HepG2 (cell line): ENCODE measurements at regions not wholly inside any gene's neighbourhood (a gene's known extent, or its start where the extent isn't known, plus 50 kb on each side); places are given as distances from the start of the nearest gene placed in this dataset.
"Not testable (repeated sequence)": the region's sequence is repeated elsewhere in the genome, so short reads cannot be mapped to it uniquely, and the experiment has no call there.

Experiments used
- ATAC-seq: fragments of 200-7000 bp; cut with Tn5 transposase; 3 replicates; pipeline ENCODE4 v1.9.1; 2020; ENCODE audit warnings: mild to moderate bottlenecking, moderate library complexity
- BruUV-seq: library from RNA; stranded (reverse); fragments of 400-500 nt; replicated peaks from 2 replicates; lab custom pipeline; 2021; lab: Mats Ljungman, UMichigan
- CTCF ChIA-PET: fragments of 300-600 bp; formaldehyde crosslinking; extraction: SDS; loops from one replicate; lab custom pipeline; 2021; ENCODE audit warnings: low total read pairs, inconsistent platforms, low intra/inter-chr PET ratio; lab: Yijun Ruan, JAX
- POLR2A ChIA-PET: fragments of 350-600 bp; sonication (Branson Sonifier 250); formaldehyde crosslinking; loops from one replicate; lab custom pipeline; 2020; ENCODE audit warnings: antibody characterized with exemption, inconsistent platforms; lab: Yijun Ruan, JAX
- DNase-seq: peaks from one replicate; pipeline ENCODE4 v3.0.0-alpha.2; 2015; ENCODE audit warnings: low spot score
- FAIRE-seq: peaks from 3 replicates; lab custom pipeline; 2011; peaks lifted over from hg19 to GRCh38; lab: Jason Lieb, UNC
- H2AFZ ChIP-seq: one replicate; pipeline ENCODE4 v1.6.1; 2011; ENCODE audit warnings: low read length, inconsistent platforms
- H3K27ac ChIP-seq: fragments of 300-600 bp; 3 replicates; pipeline ENCODE4 v1.8.0; 2011; ENCODE audit warnings: mixed run types, mild to moderate bottlenecking, mixed read lengths, low read length, inconsistent platforms; ENCODE audit not compliant: insufficient read depth; ENCODE audit errors: extremely low read length
- H3K27me3 ChIP-seq, 2 experiments: fragments of 200-600 bp in 1 of 2; 2 replicates in 1 of 2; 3 replicates in 1 of 2; pipeline versions ENCODE4 v1.6.0 to v1.8.0; 2011; ENCODE audit warnings: low read length in 2 of 2, mild to moderate bottlenecking in 2 of 2, moderate library complexity in 2 of 2, inconsistent platforms in 1 of 2; ENCODE audit not compliant: insufficient read depth in 2 of 2, control insufficient read depth in 1 of 2
- H3K36me3 ChIP-seq, 2 experiments: fragments of 200-600 bp in 1 of 2; replicated peaks in 1 of 2; 2 replicates in 1 of 2; 3 replicates in 1 of 2; pipeline versions ENCODE4 v1.5.1 to v1.8.0; 2011; ENCODE audit warnings: low read length in 2 of 2, inconsistent platforms in 1 of 2; ENCODE audit not compliant: insufficient read depth in 2 of 2, control insufficient read depth in 1 of 2
- H3K4me1 ChIP-seq: 2 replicates; pipeline ENCODE4 v1.5.1; 2012; ENCODE audit warnings: low read length, inconsistent platforms; ENCODE audit not compliant: insufficient read depth
- H3K4me2 ChIP-seq: 2 replicates; pipeline ENCODE4 v1.6.0; 2011; ENCODE audit warnings: low read depth, low read length, inconsistent platforms
- H3K4me3 ChIP-seq, 3 experiments: fragments of 200-600 bp in 1 of 3; sonication (generic), shearing (Covaris generic) in 1 of 3; replicated peaks in 1 of 3; 2 replicates each; pipeline ENCODE4 v1.5.1; 2011 to 2016; ENCODE audit warnings: low read length in 3 of 3, inconsistent platforms in 2 of 3, low read depth in 2 of 3, mild to moderate bottlenecking in 2 of 3, control low read depth in 1 of 3, mixed read lengths in 1 of 3; ENCODE audit not compliant: insufficient read depth in 1 of 3
- H3K79me2 ChIP-seq: one replicate; pipeline ENCODE4 v1.6.1; 2011; ENCODE audit warnings: low read length, inconsistent platforms; ENCODE audit not compliant: insufficient read depth
- H3K9ac ChIP-seq: 2 replicates; pipeline ENCODE4 v1.6.0; 2011; ENCODE audit warnings: mild to moderate bottlenecking, low read depth, low read length, inconsistent platforms; ENCODE audit not compliant: insufficient read depth
- H3K9me3 ChIP-seq: 2 replicates; pipeline ENCODE4 v1.5.1; 2012; ENCODE audit warnings: mild to moderate bottlenecking, low read length
- H4K20me1 ChIP-seq: 2 replicates; pipeline ENCODE4 v1.6.0; 2011; ENCODE audit warnings: inconsistent platforms, mild to moderate bottlenecking, low read length, moderate library complexity; ENCODE audit not compliant: insufficient read depth
- FOXC1 ChIP-seq: sonication (generic); formaldehyde crosslinking; IDR thresholded peaks from 2 replicates; pipeline ENCODE4 v1.8.0; 2022; ENCODE audit warnings: mild to moderate bottlenecking, missing genetic modification reagents, borderline replicate concordance
- GABPB1 ChIP-seq: IDR thresholded peaks from 2 replicates; pipeline ENCODE4 v1.6.1; 2016; ENCODE audit warnings: mild to moderate bottlenecking, missing genetic modification reagents, moderate library complexity, missing compliant biosample characterization
- IKZF5 ChIP-seq: IDR thresholded peaks from 2 replicates; pipeline ENCODE4 v1.6.1; 2018; ENCODE audit warnings: missing genetic modification reagents, mild to moderate bottlenecking, missing compliant biosample characterization
- KMT2A ChIP-seq: sonication (generic); formaldehyde crosslinking; IDR thresholded peaks from 2 replicates; pipeline ENCODE4 v1.4.0; 2020; ENCODE audit warnings: missing genetic modification reagents
- NFKB2 ChIP-seq: sonication (generic); formaldehyde crosslinking; IDR thresholded peaks from 2 replicates; pipeline ENCODE4 v1.4.0; 2020; ENCODE audit warnings: missing genetic modification reagents, borderline replicate concordance
- NR1H2 ChIP-seq: sonication (generic); formaldehyde crosslinking; IDR thresholded peaks from 2 replicates; pipeline ENCODE4 v1.8.1; 2022; ENCODE audit warnings: low read depth, missing genetic modification reagents, borderline replicate concordance
- PAXIP1 ChIP-seq: sonication (generic); formaldehyde crosslinking; conservative IDR thresholded peaks from 2 replicates; pipeline ENCODE4 v1.4.0; 2020; ENCODE audit warnings: mild to moderate bottlenecking, missing genetic modification reagents, moderate library complexity
- SIX4 ChIP-seq: sonication (generic); formaldehyde crosslinking; IDR thresholded peaks from 2 replicates; pipeline ENCODE4 v1.4.0; 2020; ENCODE audit warnings: missing genetic modification reagents
- SSRP1 ChIP-seq: IDR thresholded peaks from 2 replicates; pipeline ENCODE4 v1.6.1; 2016; ENCODE audit warnings: control low read depth
- STAG1 ChIP-seq: sonication (generic); formaldehyde crosslinking; IDR thresholded peaks from 2 replicates; pipeline ENCODE4 v1.4.0; 2020; ENCODE audit warnings: missing genetic modification reagents
- ZBTB21 ChIP-seq: sonication (generic); formaldehyde crosslinking; IDR thresholded peaks from 2 replicates; pipeline ENCODE4 v1.4.0; 2020; ENCODE audit warnings: missing genetic modification reagents
- ZNF234 ChIP-seq: sonication (generic); formaldehyde crosslinking; conservative IDR thresholded peaks from 2 replicates; pipeline ENCODE4 v1.5.1; 2020; ENCODE audit warnings: mild to moderate bottlenecking, missing genetic modification reagents
- ZNF773 ChIP-seq: sonication (generic); formaldehyde crosslinking; IDR thresholded peaks from 2 replicates; pipeline ENCODE4 v1.4.0; 2020; ENCODE audit warnings: missing genetic modification reagents, borderline replicate concordance
- ZNF883 ChIP-seq: sonication (generic); formaldehyde crosslinking; IDR thresholded peaks from 2 replicates; pipeline ENCODE4 v1.5.1; 2020; ENCODE audit warnings: mild to moderate bottlenecking, missing genetic modification reagents; ENCODE audit errors: not compliant biosample characterization
- WGBS: methylation state at CpG from one replicate; pipeline ENCODE4 v1.1.6; 2017; ENCODE audit warnings: low lambda C conversion rate; 5-methylcytosine and 5-hydroxymethylcytosine counted together
- in situ Hi-C: cut with HindIII; loops from 2 replicates; pipeline ENCODE4 v1.10.0; 2017; ENCODE audit warnings: low pct_unique_long_range_greater_than_20kb; ENCODE audit not compliant: extremely low pct_ligation_motif_present
- intact Hi-C: fragments of 100-400 bp; cut with micrococcal nuclease; formaldehyde crosslinking; loops from one replicate; pipeline ENCODE4 v1.10.0; 2022; ENCODE audit not compliant: unreplicated experiment

DNA sequence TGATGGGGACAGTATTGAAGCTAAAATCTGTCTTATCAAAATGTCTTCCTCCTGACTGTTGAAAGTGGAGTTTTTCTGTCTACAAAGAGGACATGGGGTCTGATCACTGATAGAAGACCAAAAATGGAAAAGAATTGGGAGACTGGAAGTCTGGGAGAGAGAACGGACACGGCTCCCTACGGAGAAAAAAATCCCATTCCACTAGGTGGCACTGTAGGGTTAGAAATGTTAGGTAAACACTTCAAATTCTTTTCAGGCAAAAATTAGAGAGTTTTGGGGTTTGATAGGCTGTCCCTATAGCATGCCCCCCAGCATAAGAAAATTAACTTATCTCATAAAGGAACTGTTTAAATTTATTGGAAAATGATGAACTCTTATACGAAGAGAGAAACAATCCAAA is 200.5 kb downstream of the FAM133A start (continued):
- TF ChIP-seq ZNF773 (no peak), ZNF234 (no peak), STAG1 (CRISPR knock-in tag) (peak; percentile 52)
- TF ChIP-seq, all 625 proteins: peak for 2

DNA sequence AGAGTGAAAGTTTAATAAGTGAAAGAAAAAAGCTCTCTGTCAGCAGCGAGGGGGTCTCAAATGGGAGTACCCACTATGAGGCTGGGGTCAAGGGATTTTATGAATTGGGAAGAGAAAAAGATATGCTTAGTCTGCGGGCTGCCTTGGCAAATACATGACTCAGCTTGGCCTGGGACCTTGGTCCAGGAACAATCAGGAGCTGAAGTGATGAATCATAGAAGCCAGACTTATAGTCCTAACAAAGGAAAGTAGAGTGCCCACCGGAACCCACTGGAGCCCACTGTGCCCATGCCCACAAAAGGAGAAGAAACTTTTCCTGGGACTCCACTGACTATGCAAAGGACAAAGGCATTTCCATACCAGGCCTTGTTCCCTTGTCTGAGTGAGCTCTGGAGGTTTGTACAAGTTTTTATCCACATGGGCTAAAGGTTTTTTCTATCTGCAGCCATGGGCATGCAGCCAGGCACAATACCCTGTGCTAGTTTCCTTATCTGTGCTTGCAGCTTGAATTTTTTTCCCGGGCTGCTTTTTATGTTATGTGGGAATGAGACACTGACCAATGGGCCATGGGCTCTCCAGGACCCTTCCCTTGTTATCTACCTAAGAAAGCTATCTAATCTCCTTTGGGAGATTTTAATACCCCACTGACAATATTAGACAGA is 201.7 kb downstream of the FAM133A start:
- no peak for FAIRE-seq
- DNase-seq = no peak
- H2AFZ ChIP-seq = no peak overlapping the region
- H3K4me3 ChIP-seq = no peak overlapping the region
- no peaks in the 10 kb centered on the region for H3K36me3 ChIP-seq
- in situ Hi-C loops = no loop called here
- intact Hi-C loops = loop anchor here (2.0 kb wide), 1 partner anchor 413 kb away; no protein-coding TSS in a partner anchor
- POLR2A ChIA-PET = no interaction called here
- no peak overlapping the region for H3K4me2 ChIP-seq
- CTCF ChIA-PET = no interaction called here
- no peaks in the 10 kb centered on the region for H3K4me1 ChIP-seq
- H3K79me2 ChIP-seq = no peaks in the 10 kb centered on the region
- H3K9ac ChIP-seq = no peak overlapping the region
- H3K9me3 ChIP-seq = no peaks in the 10 kb centered on the region
- no peaks in the 10 kb centered on the region for H4K20me1 ChIP-seq
- no peaks in the 10 kb centered on the region for H3K27me3 ChIP-seq
- no peak overlapping the region for H3K27ac ChIP-seq
- 0% methylated on average over 3 of the region's 4 CpGs for WGBS
- BruUV-seq = no TSS peak
- no peak for TF ChIP-seq NR1H2
- no peak for TF ChIP-seq SIX4 (CRISPR knock-in tag)
- no peak for TF ChIP-seq PAXIP1 (CRISPR knock-in tag)
- no peak for TF ChIP-seq KMT2A
- TF ChIP-seq SSRP1 (CRISPR knock-in tag) = no peak
- TF ChIP-seq ZNF883 = no peak
- TF ChIP-seq NFKB2 (CRISPR knock-in tag) = no peak
- no peak for TF ChIP-seq ZBTB21
- TF ChIP-seq FOXC1 (CRISPR knock-in tag) = no peak
- TF ChIP-seq IKZF5 (CRISPR knock-in tag) = no peak
- no peak for TF ChIP-seq GABPB1 (CRISPR knock-in tag)
- no peak for ATAC-seq

DNA sequence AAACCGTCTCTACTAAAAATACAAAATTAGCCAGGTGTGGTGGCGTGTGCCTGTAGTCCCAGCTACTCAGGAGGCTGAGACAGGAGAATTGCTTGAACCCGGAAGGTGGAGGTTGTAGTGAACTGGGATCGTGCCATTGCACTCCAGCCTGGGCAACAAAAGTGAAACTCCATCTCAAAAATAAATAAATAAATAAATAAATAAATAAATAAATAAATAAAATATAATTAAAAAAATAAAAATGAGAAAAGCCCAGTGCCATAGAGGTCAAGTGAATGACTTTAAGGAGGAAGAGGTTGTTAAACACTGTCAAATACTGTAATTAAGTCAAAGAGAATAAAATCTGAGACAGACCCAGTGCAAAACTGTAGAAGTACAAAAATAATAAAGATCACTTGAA is 247.0 kb downstream of the FAM133A start:
- BruUV-seq, H3K27me3 ChIP-seq, POLR2A ChIA-PET, H3K27ac ChIP-seq, H3K79me2 ChIP-seq, H3K9ac ChIP-seq, in situ Hi-C loops, H2AFZ ChIP-seq, H4K20me1 ChIP-seq, H3K9me3 ChIP-seq, CTCF ChIA-PET, intact Hi-C loops, FAIRE-seq, H3K4me3 ChIP-seq, DNase-seq, H3K4me2 ChIP-seq, H3K4me1 ChIP-seq, ATAC-seq, H3K36me3 ChIP-seq: not testable (repeated sequence)
- WGBS = 34% methylated on average over 4 of the region's 4 CpGs
